HepG2 (cell line): ENCODE measurements at regions not wholly inside any gene's neighbourhood (a gene's known extent, or its start where the extent isn't known, plus 50 kb on each side); places are given as distances from the start of the nearest gene placed in this dataset.
A peak's percentile ranks its signal among the peaks of the same experiment; 100 is the strongest.

Experiments used
- AHDC1 ChIP-seq: sonication (generic); formaldehyde crosslinking; IDR thresholded peaks from 2 replicates; pipeline ENCODE4 v1.5.1; 2020; ENCODE audit warnings: mild to moderate bottlenecking, missing genetic modification reagents, borderline replicate concordance
- ATF4 ChIP-seq, 2 experiments: fragments of 450-650 bp in 1 of 2; sonication (generic) in 1 of 2; formaldehyde crosslinking; IDR thresholded peaks; 2 replicates each; pipeline versions ENCODE4 v1.5.0 to v1.8.0; 2020 to 2022; ENCODE audit warnings: mild to moderate bottlenecking in 1 of 2, missing genetic modification reagents in 1 of 2
- FOXP1 ChIP-seq, 2 experiments: fragments of 450-650 bp in 1 of 2; IDR thresholded peaks; 2 replicates each; pipeline ENCODE4 v1.6.1; 2017 to 2018; ENCODE audit warnings: antibody characterized with exemption in 1 of 2
- HNRNPLL ChIP-seq: fragments of 200-400 bp; formaldehyde crosslinking; IDR thresholded peaks from 2 replicates; pipeline ENCODE4 v1.6.1; 2017; ENCODE audit warnings: mild to moderate bottlenecking, low read depth, low read length; ENCODE audit not compliant: poor library complexity, severe bottlenecking
- NFYC ChIP-seq: IDR thresholded peaks from 2 replicates; pipeline ENCODE4 v1.6.1; 2016; ENCODE audit warnings: missing genetic modification reagents, missing compliant biosample characterization
- SOX13 ChIP-seq, 3 experiments: fragments of 450-650 bp in 1 of 3; sonication (generic) in 1 of 3; formaldehyde crosslinking in 1 of 3; IDR thresholded peaks in 2 of 3; conservative IDR thresholded peaks in 1 of 3; 2 replicates each; pipeline versions ENCODE4 v1.5.0 to v1.6.1; 2016 to 2020; ENCODE audit warnings: antibody characterized with exemption in 1 of 3, mild to moderate bottlenecking in 1 of 3, missing compliant biosample characterization in 1 of 3, missing genetic modification reagents in 1 of 3, moderate library complexity in 1 of 3
- SOX5 ChIP-seq: IDR thresholded peaks from 2 replicates; pipeline ENCODE4 v1.6.1; 2016; ENCODE audit warnings: borderline replicate concordance
- ZKSCAN1 ChIP-seq: fragments of 150-350 bp; IDR thresholded peaks from 2 replicates; pipeline ENCODE4 v1.6.1; 2014; ENCODE audit warnings: low read length
- ZNF205 ChIP-seq: IDR thresholded peaks from 2 replicates; pipeline ENCODE4 v1.6.1; 2018; ENCODE audit warnings: missing biosample characterization, missing genetic modification reagents
- ZNF598 ChIP-seq: sonication (generic); formaldehyde crosslinking; IDR thresholded peaks from 2 replicates; pipeline ENCODE4 v1.5.1; 2020; ENCODE audit warnings: mild to moderate bottlenecking, missing genetic modification reagents, borderline replicate concordance

GRCh38 chr2:150937030-150937429 lies 324.6 kb downstream of the RBM43 start (continued):
- TF ChIP-seq AHDC1 (CRISPR knock-in tag): 0 out of 2 replicates have a peak, but pooled peaks have one; percentile 18
- no peak for TF ChIP-seq ZKSCAN1
- peak; percentile 36; the same call in 1 of the 2 replicates for TF ChIP-seq SOX5 (CRISPR knock-in tag)
- no peak for TF ChIP-seq FOXP1 (IDR thresholded peaks at IDR 0.05)
- 0 out of 2 replicates have a peak, but pooled peaks have one; percentile 39 for TF ChIP-seq FOXP1 (CRISPR knock-in tag; IDR thresholded peaks at IDR 0.05)
- TF ChIP-seq ZNF205: no peak
- no peak for TF ChIP-seq HNRNPLL
- TF ChIP-seq ZNF598 (CRISPR knock-in tag): no peak
- TF ChIP-seq NFYC (CRISPR knock-in tag): no peak
- TF ChIP-seq SOX13 (IDR thresholded peaks at IDR 0.05): no peak
- TF ChIP-seq SOX13 (CRISPR knock-in tag; conservative IDR thresholded peaks at IDR 0.05 in 1 of 2, IDR thresholded peaks at IDR 0.05 in 1 of 2): peak in 1 of 2 experiments; percentile 68; a peak in 2 of 4 replicates
- TF ChIP-seq ATF4 (CRISPR knock-in tag; IDR thresholded peaks at IDR 0.05): 0 out of 4 replicates have a peak, but pooled peaks of 1 of the 2 experiments have one; percentile 28
